Gastroesophageal sphincter (tissue), 3 donors: ENCODE measurements at regions not wholly inside any gene's neighbourhood (a gene's known extent, or its start where the extent isn't known, plus 50 kb on each side); places are given as distances from the start of the nearest gene placed in this dataset.

Experiments used
- POLR2A ChIP-seq, 2 donors: fragments of 450-650 bp; IDR thresholded peaks; one replicate each; pipeline ENCODE4 v1.6.1; 2017; ENCODE audit warnings: antibody characterized with exemption in 2 of 2, mild to moderate bottlenecking in 2 of 2, moderate library complexity in 1 of 2
- TF ChIP-seq, protein P1 (sequence below), 4 experiments: fragments of 200-600 bp in 2 of 4; fragments of 450-650 bp in 2 of 4; sonication (generic) in 1 of 4; IDR thresholded peaks; one replicate each; pipeline ENCODE4 v1.5.1; 2017 to 2019; ENCODE audit warnings: antibody characterized with exemption in 4 of 4, mild to moderate bottlenecking in 2 of 4, moderate library complexity in 2 of 4

DNA sequence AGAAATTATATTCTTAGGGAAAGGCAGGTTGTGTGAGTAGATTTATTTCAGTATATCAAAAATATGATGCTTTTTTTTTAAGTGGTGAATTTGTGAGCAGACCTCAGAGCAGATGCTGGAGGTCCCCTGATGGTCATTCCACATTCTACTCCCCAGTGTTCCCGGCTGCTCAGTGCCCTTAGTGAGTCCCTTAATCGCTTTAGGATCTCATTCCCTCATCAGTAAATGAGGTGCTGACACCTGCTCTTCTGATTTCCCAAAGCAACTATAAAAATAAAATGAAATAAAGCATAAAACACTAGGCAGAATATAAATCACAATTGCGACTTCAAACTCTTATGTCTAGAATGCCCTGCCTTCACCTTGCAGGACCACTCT is 216.2 kb upstream of the TNP1 start:
- TF ChIP-seq, protein P1, sequence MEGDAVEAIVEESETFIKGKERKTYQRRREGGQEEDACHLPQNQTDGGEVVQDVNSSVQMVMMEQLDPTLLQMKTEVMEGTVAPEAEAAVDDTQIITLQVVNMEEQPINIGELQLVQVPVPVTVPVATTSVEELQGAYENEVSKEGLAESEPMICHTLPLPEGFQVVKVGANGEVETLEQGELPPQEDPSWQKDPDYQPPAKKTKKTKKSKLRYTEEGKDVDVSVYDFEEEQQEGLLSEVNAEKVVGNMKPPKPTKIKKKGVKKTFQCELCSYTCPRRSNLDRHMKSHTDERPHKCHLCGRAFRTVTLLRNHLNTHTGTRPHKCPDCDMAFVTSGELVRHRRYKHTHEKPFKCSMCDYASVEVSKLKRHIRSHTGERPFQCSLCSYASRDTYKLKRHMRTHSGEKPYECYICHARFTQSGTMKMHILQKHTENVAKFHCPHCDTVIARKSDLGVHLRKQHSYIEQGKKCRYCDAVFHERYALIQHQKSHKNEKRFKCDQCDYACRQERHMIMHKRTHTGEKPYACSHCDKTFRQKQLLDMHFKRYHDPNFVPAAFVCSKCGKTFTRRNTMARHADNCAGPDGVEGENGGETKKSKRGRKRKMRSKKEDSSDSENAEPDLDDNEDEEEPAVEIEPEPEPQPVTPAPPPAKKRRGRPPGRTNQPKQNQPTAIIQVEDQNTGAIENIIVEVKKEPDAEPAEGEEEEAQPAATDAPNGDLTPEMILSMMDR (IDR thresholded peaks at IDR 0.05), result no peak
- no peak for TF ChIP-seq POLR2A (IDR thresholded peaks at IDR 0.05)
